CD4-positive, alpha-beta T cell treated with Interleukin-2 at 100 ng/mL for 4 hours (primary cell): ENCODE measurements at regions not wholly inside any gene's neighbourhood (a gene's known extent, or its start where the extent isn't known, plus 50 kb on each side); places are given as distances from the start of the nearest gene placed in this dataset.

Source experiments
- DNase-seq: peaks from one replicate; pipeline ENCODE4 v3.0.0-alpha.2; 2020; ENCODE audit warnings: low spot score

- DNase-seq: no peak
These were observed 117.3 kb downstream of the RPL22L1 start for GRCh38 chr3:170752571-170753155.

GRCh38 chr3:170751899-170752293, 118.1 kb downstream of the RPL22L1 start:
- DNase-seq: no peak

- DNase-seq: no peak
These were observed 118.7 kb downstream of the RPL22L1 start for GRCh38 chr3:170751083-170751898.

- no peak for DNase-seq
These were observed 119.5 kb downstream of the RPL22L1 start for GRCh38 chr3:170750478-170750830.

GRCh38 chr3:170749765-170750477, 120.1 kb downstream of the RPL22L1 start:
- DNase-seq: no peak

GRCh38 chr3:170749185-170749584, 120.8 kb downstream of the RPL22L1 start:
- no peak for DNase-seq

- no peak for DNase-seq
These were observed 123.6 kb downstream of the RPL22L1 start for GRCh38 chr3:170746175-170746942.

- no peak for DNase-seq
These were observed 124.7 kb downstream of the RPL22L1 start for GRCh38 chr3:170745211-170745718.

GRCh38 chr3:170741756-170742529, 128.1 kb downstream of the RPL22L1 start:
- DNase-seq: no peak

- DNase-seq: no peak
These were observed 129.0 kb downstream of the RPL22L1 start for GRCh38 chr3:170740726-170741591.

GRCh38 chr3:170740285-170740684, 129.7 kb downstream of the RPL22L1 start:
- no peak for DNase-seq

- DNase-seq: no peak
These were observed 130.6 kb downstream of the RPL22L1 start for GRCh38 chr3:170739410-170739809.

- DNase-seq: no peak
These were observed 131.2 kb downstream of the RPL22L1 start for GRCh38 chr3:170738766-170739165.

GRCh38 chr3:170737498-170738162, 132.4 kb downstream of the RPL22L1 start:
- no peak for DNase-seq

GRCh38 chr3:170735821-170736220, 134.2 kb downstream of the RPL22L1 start:
- no peak for DNase-seq

GRCh38 chr3:170734735-170735065, 135.3 kb downstream of the RPL22L1 start:
- no peak for DNase-seq

GRCh38 chr3:170734043-170734734, 135.8 kb downstream of the RPL22L1 start:
- no peak for DNase-seq

GRCh38 chr3:170732660-170733245, 137.2 kb downstream of the RPL22L1 start:
- DNase-seq: no peak

GRCh38 chr3:170731281-170731680, 138.7 kb downstream of the RPL22L1 start:
- no peak for DNase-seq
